ENCODE measurements at regions not wholly inside any gene's neighbourhood (a gene's known extent, or its start where the extent isn't known, plus 50 kb on each side); places are given as distances from the start of the nearest gene placed in this dataset.
"Not testable (repeated sequence)": the region's sequence is repeated elsewhere in the genome, so short reads cannot be mapped to it uniquely, and the experiment has no call there.

DNA sequence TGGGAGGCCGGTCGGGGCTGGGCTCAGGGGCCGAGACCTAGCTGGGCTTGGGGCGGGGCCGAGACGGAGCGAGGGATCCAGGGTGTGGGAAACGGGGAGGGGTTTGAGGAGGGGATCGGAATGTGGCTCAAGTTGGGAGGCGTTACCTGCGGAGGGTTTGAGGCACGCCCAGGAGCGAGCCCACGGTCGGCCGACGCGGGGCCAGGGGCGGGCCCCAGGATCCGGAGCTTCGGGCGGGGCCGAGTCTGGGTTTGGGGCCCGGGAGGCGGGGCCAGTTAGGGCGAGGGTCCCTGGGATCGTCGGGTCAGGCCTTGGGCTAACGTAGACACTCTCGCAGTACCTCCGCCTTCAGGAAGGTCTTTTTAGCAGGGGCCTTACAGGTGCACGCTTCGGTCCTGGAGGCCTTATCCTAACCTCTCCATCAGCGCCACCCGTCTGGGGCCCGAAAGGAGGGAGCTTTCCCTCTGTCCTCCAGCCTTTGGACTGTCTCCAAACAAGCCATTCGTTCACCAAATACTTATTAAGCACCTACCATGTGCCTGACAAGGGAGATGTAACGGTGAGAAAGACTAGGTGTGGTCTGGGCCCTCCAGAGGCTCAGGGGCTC is 228.2 kb upstream of the FRG2C start:
- Histone ChIP-seq H3K4me2 (ENCODE audit: low read length) (peak overlapping the region; percentile 86), H3K4me3 (replicated peaks in 1 of 2; ENCODE audit: low read depth in 1 of 2, low read length in 2 of 2) (peak overlapping the region; percentile 44 to 72), H3K27ac (ENCODE audit: low read depth, low read length) (peak overlapping the region; percentile 67), H3K9ac (ENCODE audit: low read length) (peak overlapping the region; percentile 80), H3K4me1 (ENCODE audit: control insufficient read depth in 1 of 2, insufficient read depth in 2 of 2, low read length in 2 of 2) (peaks cover 17 to 26% of the 10 kb centered on the region in 2 experiments)
- POLR2A ChIA-PET; H2AFZ ChIP-seq (ENCODE audit: low read depth, low read length, poor library complexity, severe bottlenecking); H3K27me3 ChIP-seq (ENCODE audit: insufficient read depth, low read length); H4K20me1 ChIP-seq (ENCODE audit: insufficient read depth); intact Hi-C loops (cut with micrococcal nuclease); H3K9me3 ChIP-seq (ENCODE audit: control insufficient read depth in 1 of 2, insufficient read depth in 1 of 2, low read depth in 1 of 2, low read length in 2 of 2); H3K36me3 ChIP-seq (ENCODE audit: control insufficient read depth in 1 of 2, insufficient read depth in 2 of 2, low read length in 2 of 2); H3K9me2 ChIP-seq (ENCODE audit: insufficient read depth); CTCF ChIA-PET; H3K79me2 ChIP-seq (ENCODE audit: insufficient read depth, low read length): not testable (repeated sequence)
- BruUV-seq (replicated peaks): TSS peak; percentile 63
- TF ChIP-seq POLR2AphosphoS5 (IDR thresholded peaks at IDR 0.05; ENCODE audit: low read depth, low read length): peak; percentile 42
- peak; percentile 77 for DNase-seq (ENCODE audit: low read depth, low spot score)
- ATAC-seq: peak; percentile 10; the same call in 1 of the 2 replicates
- RAD21 ChIA-PET (ENCODE audit: low non-redundant PET in 1 of 2, low total read pairs in 2 of 2, uncharacterized antibody in 2 of 2, unreplicated experiment in 2 of 2): interaction anchor here in 1 of 2 experiments (0.7 kb wide), 1 partner anchor 142 kb away, joined by 3 read pairs; no protein-coding TSS in a partner anchor

DNA sequence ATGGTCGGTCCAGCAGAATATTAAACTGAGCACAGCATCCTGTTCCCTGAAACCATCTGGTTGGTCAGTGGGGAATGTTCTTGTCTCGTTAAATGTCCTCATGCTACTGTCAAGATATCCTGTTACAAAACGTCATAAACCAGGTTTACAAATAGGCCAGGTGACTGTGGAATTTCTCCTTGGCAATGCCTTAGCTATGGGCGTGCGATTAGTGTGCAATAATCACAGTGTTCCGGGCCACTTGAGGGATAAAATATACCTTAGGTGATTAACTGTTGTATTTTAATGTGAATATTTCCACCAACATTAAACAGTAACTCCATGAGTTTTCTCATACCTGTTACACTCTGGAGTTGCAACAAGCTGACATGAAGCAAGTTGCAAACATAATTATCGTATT is 223.1 kb upstream of the FRG2C start:
- CTCF ChIA-PET; ATAC-seq; H3K79me2 ChIP-seq (ENCODE audit: insufficient read depth, low read length); POLR2A ChIA-PET; H3K4me3 ChIP-seq (replicated peaks in 1 of 2; ENCODE audit: low read depth in 1 of 2, low read length in 2 of 2); BruUV-seq (replicated peaks); H4K20me1 ChIP-seq (ENCODE audit: insufficient read depth); H3K27me3 ChIP-seq (ENCODE audit: insufficient read depth, low read length); H2AFZ ChIP-seq (ENCODE audit: low read depth, low read length, poor library complexity, severe bottlenecking); H3K36me3 ChIP-seq (ENCODE audit: control insufficient read depth in 1 of 2, insufficient read depth in 2 of 2, low read length in 2 of 2); H3K9ac ChIP-seq (ENCODE audit: low read length); H3K9me2 ChIP-seq (ENCODE audit: insufficient read depth); H3K4me1 ChIP-seq (ENCODE audit: control insufficient read depth in 1 of 2, insufficient read depth in 2 of 2, low read length in 2 of 2); H3K4me2 ChIP-seq (ENCODE audit: low read length); H3K9me3 ChIP-seq (ENCODE audit: control insufficient read depth in 1 of 2, insufficient read depth in 1 of 2, low read depth in 1 of 2, low read length in 2 of 2); intact Hi-C loops (cut with micrococcal nuclease); DNase-seq (ENCODE audit: low read depth, low spot score); H3K27ac ChIP-seq (ENCODE audit: low read depth, low read length); RAD21 ChIA-PET (ENCODE audit: low non-redundant PET in 1 of 2, low total read pairs in 2 of 2, uncharacterized antibody in 2 of 2, unreplicated experiment in 2 of 2): not testable (repeated sequence)

DNA sequence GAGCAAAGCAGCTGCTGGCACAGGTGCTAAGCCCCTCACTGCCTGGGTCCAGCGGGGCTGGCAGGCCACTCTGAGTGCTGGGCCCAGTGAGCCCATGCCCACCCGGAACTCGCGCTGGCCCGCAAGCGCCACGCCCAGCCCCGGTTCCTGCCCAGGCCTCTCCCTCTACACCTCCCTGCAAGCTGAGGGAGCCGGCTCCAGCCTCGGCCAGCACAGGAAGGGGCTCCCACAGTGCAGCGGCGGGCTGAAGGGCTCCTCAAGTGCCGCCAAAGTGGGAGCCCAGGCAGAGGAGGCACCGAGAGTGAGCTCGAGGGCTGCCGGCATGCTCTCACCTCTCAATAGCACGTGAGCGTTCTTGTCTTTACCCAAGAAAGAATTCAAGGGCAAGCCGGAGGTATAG is 219.5 kb upstream of the FRG2C start:
- ATAC-seq; H3K79me2 ChIP-seq (ENCODE audit: insufficient read depth, low read length); H3K4me1 ChIP-seq (ENCODE audit: control insufficient read depth in 1 of 2, insufficient read depth in 2 of 2, low read length in 2 of 2); H3K27me3 ChIP-seq (ENCODE audit: insufficient read depth, low read length); H3K4me2 ChIP-seq (ENCODE audit: low read length); H4K20me1 ChIP-seq (ENCODE audit: insufficient read depth); RAD21 ChIA-PET (ENCODE audit: low non-redundant PET in 1 of 2, low total read pairs in 2 of 2, uncharacterized antibody in 2 of 2, unreplicated experiment in 2 of 2); H3K9ac ChIP-seq (ENCODE audit: low read length); POLR2A ChIA-PET; CTCF ChIA-PET; H3K9me3 ChIP-seq (ENCODE audit: control insufficient read depth in 1 of 2, insufficient read depth in 1 of 2, low read depth in 1 of 2, low read length in 2 of 2); H3K27ac ChIP-seq (ENCODE audit: low read depth, low read length); BruUV-seq (replicated peaks); H3K9me2 ChIP-seq (ENCODE audit: insufficient read depth); H3K36me3 ChIP-seq (ENCODE audit: control insufficient read depth in 1 of 2, insufficient read depth in 2 of 2, low read length in 2 of 2); H3K4me3 ChIP-seq (replicated peaks in 1 of 2; ENCODE audit: low read depth in 1 of 2, low read length in 2 of 2); DNase-seq (ENCODE audit: low read depth, low spot score); H2AFZ ChIP-seq (ENCODE audit: low read depth, low read length, poor library complexity, severe bottlenecking); intact Hi-C loops (cut with micrococcal nuclease): not testable (repeated sequence)

DNA sequence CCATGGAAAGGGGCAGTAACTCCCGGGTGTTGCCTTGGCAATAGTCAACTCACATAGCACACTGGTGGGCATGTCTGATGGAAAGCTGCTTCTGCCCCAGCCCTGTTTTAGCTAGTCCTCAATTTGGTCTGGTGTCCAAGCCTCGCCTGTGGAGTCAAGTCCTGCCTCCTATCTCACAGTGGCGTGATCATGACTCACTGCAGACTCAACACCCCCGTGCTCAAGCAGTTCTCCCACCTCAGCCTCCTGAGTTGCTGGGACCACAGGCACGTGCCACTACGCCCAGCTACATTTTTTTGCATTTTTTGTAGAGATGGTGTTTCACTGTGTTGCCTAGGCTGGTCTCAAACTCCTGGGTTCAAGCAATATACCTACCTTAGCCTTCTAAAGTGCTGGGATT is 218.9 kb upstream of the FRG2C start:
- H3K27me3 ChIP-seq (ENCODE audit: insufficient read depth, low read length); H3K4me2 ChIP-seq (ENCODE audit: low read length); RAD21 ChIA-PET (ENCODE audit: low non-redundant PET in 1 of 2, low total read pairs in 2 of 2, uncharacterized antibody in 2 of 2, unreplicated experiment in 2 of 2); H3K27ac ChIP-seq (ENCODE audit: low read depth, low read length); ATAC-seq; CTCF ChIA-PET; DNase-seq (ENCODE audit: low read depth, low spot score); H3K9me2 ChIP-seq (ENCODE audit: insufficient read depth); H4K20me1 ChIP-seq (ENCODE audit: insufficient read depth); H3K4me1 ChIP-seq (ENCODE audit: control insufficient read depth in 1 of 2, insufficient read depth in 2 of 2, low read length in 2 of 2); H3K9me3 ChIP-seq (ENCODE audit: control insufficient read depth in 1 of 2, insufficient read depth in 1 of 2, low read depth in 1 of 2, low read length in 2 of 2); intact Hi-C loops (cut with micrococcal nuclease); POLR2A ChIA-PET; H3K9ac ChIP-seq (ENCODE audit: low read length); H3K79me2 ChIP-seq (ENCODE audit: insufficient read depth, low read length); BruUV-seq (replicated peaks); H3K36me3 ChIP-seq (ENCODE audit: control insufficient read depth in 1 of 2, insufficient read depth in 2 of 2, low read length in 2 of 2); H2AFZ ChIP-seq (ENCODE audit: low read depth, low read length, poor library complexity, severe bottlenecking); H3K4me3 ChIP-seq (replicated peaks in 1 of 2; ENCODE audit: low read depth in 1 of 2, low read length in 2 of 2): not testable (repeated sequence)

All from HCT116 (cell line).